ENCODE measurements at regions not wholly inside any gene's neighbourhood (a gene's known extent, or its start where the extent isn't known, plus 50 kb on each side); places are given as distances from the start of the nearest gene placed in this dataset.

GRCh38 chr5:74321326-74321725 lies 319.2 kb downstream of the ENC1 start:
- DNase-seq (no peak), ATAC-seq (no peak)
- intact Hi-C loops (cut with DNase I, micrococcal nuclease): no loop called here

GRCh38 chr5:74320526-74320925 lies 320.0 kb downstream of the ENC1 start:
- intact Hi-C loops (cut with DNase I, micrococcal nuclease): no loop called here
- no peak for DNase-seq
- no peak for ATAC-seq

DNA sequence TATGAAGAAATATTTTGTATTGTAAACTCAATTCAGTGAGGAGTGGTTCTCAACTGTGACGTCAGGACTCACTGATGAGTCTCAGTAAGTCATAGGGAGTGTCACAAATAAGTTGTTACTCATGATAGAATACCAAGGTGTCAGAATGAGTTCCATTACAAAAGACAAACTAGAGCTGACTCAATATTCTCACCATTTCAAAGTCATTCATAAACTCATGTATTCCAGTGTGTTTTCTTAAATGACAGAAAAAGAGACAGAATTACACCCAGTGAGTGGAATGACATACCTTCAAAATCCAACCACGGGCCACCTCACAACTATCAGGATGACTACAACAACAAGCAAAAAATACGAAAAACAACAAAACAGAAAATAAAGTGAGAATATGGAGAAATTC lies 321.5 kb downstream of the ENC1 start:
- ATAC-seq (no peak), DNase-seq (no peak)
- intact Hi-C loops (cut with DNase I, micrococcal nuclease): no loop called here

DNA sequence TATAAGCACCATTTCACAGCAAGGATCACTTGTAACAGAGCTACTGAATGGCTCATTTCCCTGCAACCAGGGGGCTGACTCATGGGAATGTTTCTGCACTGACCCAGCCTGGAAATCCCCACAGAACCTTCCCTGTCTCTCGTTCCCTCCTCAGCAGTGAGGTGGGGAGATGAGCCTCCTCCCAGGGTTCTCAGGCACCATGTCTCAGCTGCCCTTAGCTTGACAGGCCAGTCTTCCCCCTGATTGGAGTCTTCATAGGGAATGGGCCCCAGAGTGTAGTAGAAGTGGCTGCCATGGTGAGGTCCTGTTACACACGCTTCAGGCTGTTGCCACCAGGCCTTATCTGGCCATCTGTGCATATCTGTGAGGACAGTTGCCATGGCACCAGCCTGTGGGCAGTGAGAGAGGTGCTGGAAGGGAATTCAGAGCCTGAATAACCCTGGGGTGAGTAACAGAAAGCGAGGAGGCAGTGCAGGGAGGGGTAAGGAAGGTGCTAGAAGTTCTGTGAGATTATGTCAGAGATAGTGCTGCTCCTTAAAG lies 324.4 kb downstream of the ENC1 start:
- no peak for ATAC-seq
- intact Hi-C loops (cut with DNase I, micrococcal nuclease): no loop called here

GRCh38 chr5:74314906-74315305 lies 325.6 kb downstream of the ENC1 start:
- DNase-seq (no peak), ATAC-seq (no peak)
- intact Hi-C loops (cut with DNase I, micrococcal nuclease): no loop called here

More for the DNA sequence above, 324.4 kb downstream of the ENC1 start:
- DNase-seq: no peak

DNA sequence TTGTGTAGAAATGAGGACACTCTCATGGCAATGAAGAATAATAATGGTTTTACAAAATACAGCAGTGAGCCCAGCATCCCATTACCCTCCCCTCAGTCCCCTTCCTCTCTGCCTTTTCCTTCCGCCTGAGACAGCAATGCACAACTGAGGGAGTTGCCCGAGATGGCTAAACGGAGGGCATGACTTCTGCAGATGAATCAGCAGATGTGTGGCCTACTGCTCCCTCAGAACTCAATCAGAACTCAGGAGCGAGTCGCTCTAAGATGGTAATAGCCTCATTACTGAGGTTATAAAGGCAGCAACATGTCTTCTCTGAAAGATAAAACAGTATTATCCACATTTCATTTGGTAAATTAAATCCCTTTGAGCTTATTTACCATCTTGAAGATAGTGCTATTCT lies 326.6 kb downstream of the ENC1 start:
- intact Hi-C loops (cut with DNase I, micrococcal nuclease): no loop called here
- ATAC-seq: no peak
- no peak for DNase-seq

DNA sequence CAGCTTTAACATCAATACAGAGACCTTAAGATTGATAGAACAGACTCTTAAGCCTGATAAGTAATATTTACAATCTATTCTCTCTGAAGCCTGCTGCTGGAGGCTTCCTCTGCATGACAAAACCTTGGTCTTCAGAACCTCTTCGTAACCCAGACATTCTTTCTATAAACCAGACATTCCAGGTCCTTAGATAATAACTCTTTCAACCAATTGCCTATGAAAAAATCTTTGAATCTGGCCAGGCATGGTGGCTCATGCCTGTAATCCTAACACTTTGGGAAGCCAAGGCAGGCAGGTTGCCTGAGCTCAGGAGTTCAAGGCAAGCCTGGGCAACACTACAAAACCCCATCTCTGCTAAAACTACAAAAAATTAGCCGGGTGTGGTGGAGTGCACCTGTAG lies 327.8 kb downstream of the ENC1 start:
- intact Hi-C loops (cut with DNase I, micrococcal nuclease): no loop called here
- no peak for ATAC-seq
- no peak for DNase-seq

DNA sequence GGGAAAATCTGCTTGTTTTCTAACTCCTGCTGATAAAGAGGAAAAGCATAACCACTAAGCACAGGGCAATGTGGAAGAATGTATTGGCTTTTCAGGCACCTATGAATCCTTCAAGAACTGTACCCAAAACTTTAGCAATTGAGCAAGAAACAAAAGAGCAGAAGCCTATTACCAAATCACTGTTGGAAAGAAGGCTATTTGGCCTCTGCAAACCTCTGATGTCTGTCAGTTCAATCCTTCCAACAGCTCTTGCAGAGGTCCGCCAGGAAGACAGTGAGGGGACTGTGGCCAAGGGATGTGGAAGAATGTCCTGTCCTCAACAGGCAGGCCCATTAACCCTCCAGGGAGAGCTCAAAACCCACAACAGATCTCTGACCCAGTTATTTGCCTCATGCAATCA lies 328.6 kb downstream of the ENC1 start:
- no peak for DNase-seq
- ATAC-seq: no peak
- intact Hi-C loops (cut with DNase I, micrococcal nuclease): no loop called here

DNA sequence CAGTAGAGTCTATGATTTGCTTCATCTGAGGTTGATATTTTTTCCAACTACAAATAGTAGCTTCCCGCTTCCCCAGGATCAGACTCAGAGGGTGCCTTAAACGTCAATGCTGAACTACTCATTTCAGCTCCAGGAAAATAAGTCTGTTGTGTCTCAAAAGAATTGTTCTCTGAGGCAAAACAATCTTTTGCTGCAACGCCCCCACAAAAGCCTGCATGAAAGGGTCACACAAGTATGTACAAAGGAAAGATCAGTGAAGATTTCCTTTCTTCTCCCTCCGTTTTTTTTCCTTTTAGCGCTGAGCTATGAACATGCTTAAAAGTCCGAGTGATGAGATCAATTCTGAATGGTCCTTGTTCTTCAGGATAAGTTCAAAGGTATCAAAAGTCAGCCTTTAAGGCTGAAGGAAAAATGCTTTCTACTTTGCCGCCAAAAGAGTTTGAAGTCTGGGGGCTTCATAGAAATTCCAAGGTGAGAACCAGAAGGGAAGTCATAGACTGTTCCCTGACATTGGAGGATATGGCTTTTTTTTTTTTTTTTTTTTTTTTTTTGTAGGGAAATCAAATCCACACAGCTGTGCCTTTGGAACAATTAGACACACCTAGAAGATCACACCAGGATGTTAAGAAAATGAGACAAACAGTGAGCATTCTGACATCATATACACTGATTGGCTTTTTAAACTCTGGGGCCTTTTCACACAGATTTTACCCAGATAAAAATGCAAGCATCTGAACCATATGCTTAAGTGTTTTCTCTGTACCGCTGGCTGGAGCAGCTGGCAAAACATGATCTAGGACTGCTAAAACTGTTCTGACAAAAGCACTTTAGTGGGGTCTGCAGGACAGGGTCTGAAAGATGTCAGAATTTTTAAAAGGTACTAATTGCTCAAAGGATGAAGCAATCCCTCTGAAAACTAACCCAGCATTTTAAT lies 329.3 kb downstream of the ENC1 start:
- no peak for DNase-seq
- intact Hi-C loops (cut with DNase I, micrococcal nuclease): no loop called here
- no peak for ATAC-seq

- intact Hi-C loops (cut with DNase I, micrococcal nuclease): no loop called here
- no peak for DNase-seq
- ATAC-seq: no peak
Measured at GRCh38 chr5:74310386-74310785, 330.1 kb downstream of the ENC1 start.

DNA sequence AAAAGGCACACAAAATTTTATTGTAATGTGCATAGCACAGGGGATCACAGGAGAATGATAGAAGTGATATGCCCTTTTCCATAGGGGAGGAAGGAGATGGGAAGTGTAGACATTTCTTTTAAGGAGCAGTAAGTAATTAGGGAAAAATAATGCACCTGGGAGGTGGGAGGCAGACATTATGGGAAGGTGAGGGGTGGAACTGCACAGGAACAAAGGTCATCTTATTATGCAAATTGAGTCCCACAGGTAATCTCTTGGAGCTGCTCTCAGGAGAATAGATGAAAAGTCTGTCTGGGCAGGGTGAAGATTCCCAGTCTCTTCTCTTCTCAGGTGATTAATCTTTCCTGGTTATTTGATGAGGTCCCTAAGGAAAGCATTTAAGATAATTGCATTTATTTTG lies 331.5 kb downstream of the ENC1 start:
- DNase-seq (no peak), ATAC-seq (peak; percentile 72)
- intact Hi-C loops (cut with DNase I, micrococcal nuclease): no loop called here

DNA sequence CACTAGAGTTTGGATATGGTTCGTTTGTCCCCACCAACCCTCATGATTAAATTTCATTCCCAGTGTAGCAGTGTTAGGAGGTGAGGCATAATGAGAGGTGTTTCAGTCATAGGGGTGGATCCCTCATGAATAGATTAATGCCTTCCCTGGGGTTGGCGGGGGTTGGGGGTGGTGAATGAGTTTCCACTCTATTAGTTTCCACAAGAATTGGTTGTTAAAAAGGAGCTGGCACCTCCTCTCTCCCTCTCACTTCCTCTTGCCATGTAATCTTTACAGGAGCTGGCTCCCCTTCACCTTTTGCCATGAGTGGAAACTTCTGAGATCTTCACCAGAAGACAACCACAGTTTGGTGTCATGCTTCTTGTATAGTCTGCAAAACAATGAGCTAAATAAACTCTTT lies 333.7 kb downstream of the ENC1 start:
- no peak for DNase-seq
- no peak for ATAC-seq
- intact Hi-C loops (cut with DNase I, micrococcal nuclease): no loop called here

DNA sequence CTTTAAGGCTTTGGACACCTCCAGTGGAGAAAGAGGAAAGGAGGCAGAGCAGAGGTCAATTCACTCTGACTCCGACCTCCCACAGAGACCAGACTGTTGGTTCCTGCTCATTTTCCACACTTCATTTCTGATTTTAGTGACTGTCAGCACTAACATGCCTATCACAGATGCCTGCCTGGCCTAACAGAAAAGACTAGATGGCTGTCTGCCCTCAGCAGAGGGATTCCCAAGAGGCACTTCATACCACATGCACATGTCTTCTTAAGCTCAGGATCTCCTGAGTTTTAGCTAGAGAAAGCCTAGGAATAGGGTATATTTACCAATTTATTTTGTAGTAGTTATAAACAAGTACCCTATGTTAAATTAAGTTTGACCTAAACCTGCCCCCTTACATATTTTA lies 336.0 kb downstream of the ENC1 start:
- no peak for DNase-seq
- intact Hi-C loops (cut with DNase I, micrococcal nuclease): no loop called here
- no peak for ATAC-seq

DNA sequence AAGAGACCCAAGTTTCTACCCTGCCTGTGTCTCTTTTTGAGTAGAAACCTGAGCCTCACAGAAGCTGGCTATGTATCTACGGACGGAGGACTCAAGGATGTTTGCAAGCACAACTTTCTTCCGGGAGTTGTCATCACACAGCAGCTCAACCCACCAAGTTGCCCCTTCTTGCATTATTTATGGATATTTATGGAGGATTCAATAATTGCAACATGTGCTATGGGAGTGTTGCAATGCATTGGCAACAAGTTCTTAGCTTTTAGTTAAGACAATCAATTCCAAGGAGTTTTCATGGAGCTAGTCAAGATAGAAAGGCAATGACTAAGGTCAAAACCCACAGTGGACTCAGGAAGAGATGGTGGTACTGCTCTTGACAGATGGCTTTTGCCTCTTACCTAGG lies 336.9 kb downstream of the ENC1 start:
- intact Hi-C loops (cut with DNase I, micrococcal nuclease): no loop called here
- no peak for DNase-seq
- ATAC-seq: no peak

DNA sequence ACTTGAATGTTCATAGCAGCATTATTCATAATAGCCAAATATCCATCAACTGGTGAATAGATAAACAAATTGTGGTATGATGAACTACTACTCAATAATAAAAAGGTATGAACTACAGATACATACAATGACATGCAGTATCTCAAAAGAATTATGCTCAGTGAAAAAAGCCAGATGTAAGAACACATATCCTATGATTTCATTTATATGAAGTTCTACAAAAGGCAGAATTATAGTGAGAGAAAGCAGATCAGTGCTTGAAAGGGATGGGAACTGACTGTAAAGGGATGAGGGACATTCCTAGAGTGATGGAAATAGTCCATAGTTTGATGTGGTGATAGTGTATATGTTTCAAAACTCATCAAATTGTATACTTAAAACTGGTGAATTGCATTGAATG lies 339.0 kb downstream of the ENC1 start:
- no peak for DNase-seq
- ATAC-seq: no peak
- intact Hi-C loops (cut with DNase I, micrococcal nuclease): no loop called here

- intact Hi-C loops (cut with DNase I, micrococcal nuclease): no loop called here
- ATAC-seq (no peak), DNase-seq (no peak)
Measured at GRCh38 chr5:74300808-74301389, 339.6 kb downstream of the ENC1 start.

DNA sequence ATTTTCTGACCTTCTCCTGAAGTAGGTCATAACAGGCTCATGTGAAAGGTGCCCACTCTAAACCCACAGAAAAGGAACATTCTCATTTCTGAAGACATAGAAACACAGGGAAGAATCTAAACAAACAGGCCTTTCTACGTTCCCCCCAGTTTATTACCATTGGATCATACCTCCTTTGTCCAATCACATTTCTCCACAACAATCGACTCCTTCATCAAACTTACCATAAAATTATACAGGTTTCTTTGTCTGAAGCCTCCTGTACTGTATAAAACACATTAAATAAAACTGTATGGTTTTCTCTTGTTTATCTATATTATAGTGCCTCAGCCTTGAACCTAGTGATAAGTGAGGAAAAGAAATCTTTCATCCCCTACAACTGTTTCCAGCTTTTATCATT lies 340.7 kb downstream of the ENC1 start:
- ATAC-seq (peak; percentile 54), DNase-seq (no peak)
- intact Hi-C loops (cut with DNase I, micrococcal nuclease): no loop called here

DNA sequence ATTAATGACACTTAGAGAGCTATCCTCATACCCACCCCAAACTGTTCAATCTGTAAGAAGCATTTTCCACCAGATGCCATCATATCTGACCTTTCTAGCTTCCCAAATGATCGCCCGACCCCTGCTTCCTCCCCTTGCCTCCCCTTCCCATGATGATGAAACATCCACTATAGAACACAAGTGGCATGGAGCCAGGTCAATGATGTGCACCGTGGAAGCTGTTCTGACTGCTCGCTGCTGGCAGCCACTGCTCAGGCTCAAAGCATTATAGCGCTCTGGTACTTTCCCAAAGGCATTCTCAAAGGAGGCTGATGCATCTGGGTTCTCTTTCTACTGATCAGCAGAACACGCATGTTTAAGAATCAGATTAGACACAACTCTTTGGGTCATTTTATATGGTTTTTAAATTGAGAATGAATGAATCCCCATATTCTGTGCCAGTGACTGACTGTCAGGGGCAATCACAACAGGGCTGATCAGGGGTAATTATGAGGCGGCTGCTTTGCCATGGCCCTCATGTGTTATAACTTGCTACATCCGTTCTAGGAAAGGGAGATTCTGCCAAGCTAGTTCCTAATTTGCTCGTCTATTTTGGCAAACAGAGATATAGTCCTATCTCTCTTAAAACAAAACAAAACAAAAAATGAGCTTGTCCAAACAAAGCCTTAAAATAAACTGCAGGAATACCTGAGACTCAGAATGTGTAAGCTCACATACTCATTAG lies 343.7 kb downstream of the ENC1 start:
- DNase-seq (no peak), ATAC-seq (no peak)
- intact Hi-C loops (cut with DNase I, micrococcal nuclease): no loop called here

- no peak for DNase-seq
- ATAC-seq: no peak
- intact Hi-C loops (cut with DNase I, micrococcal nuclease): no loop called here
Measured at GRCh38 chr5:74295676-74296075, 344.9 kb downstream of the ENC1 start.

DNA sequence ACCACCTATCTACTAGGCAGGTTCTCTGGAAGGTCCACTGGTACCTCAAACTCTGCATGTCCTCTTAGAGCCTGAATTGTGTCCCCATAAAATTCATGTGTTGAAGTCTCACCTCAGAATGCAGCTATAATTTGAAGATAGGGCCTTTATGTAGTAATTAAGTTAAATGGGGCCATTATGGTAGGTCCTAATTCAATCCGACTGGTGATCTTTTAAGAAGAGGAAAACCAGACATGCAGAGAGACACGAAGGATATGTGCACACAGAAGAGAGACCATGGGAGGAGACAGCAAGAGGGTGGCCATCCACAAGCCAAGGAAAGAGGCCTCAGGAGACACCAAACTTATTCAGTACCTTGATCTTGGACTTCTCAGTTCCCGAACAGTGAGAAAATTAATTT lies 345.4 kb downstream of the ENC1 start:
- intact Hi-C loops (cut with DNase I, micrococcal nuclease): no loop called here
- ATAC-seq (no peak), DNase-seq (no peak)

Data from left colon (tissue), 2 donors.